HEK293 (cell line): ENCODE measurements at regions not wholly inside any gene's neighbourhood (a gene's known extent, or its start where the extent isn't known, plus 50 kb on each side); places are given as distances from the start of the nearest gene placed in this dataset.

Experiments
- HOXA7 ChIP-seq: sonication (generic); formaldehyde crosslinking; IDR thresholded peaks from 2 replicates; pipeline ENCODE4 v1.8.1; 2022; ENCODE audit warnings: missing genetic modification reagents, borderline replicate concordance
- IKZF3 ChIP-seq: fragments of 450-650 bp; IDR thresholded peaks from 2 replicates; pipeline ENCODE4 v1.5.0; 2018; ENCODE audit warnings: missing biosample characterization, mild to moderate bottlenecking, missing genetic modification characterization, moderate library complexity
- YY1 ChIP-seq: fragments of 450-650 bp; formaldehyde crosslinking; IDR thresholded peaks from 2 replicates; pipeline ENCODE4 v1.5.1; 2018; ENCODE audit warnings: missing biosample characterization, missing genetic modification characterization
- ZNF10 ChIP-seq: fragments of 450-650 bp; formaldehyde crosslinking; IDR thresholded peaks from 2 replicates; pipeline ENCODE4 v1.5.1; 2017; ENCODE audit warnings: missing biosample characterization, missing genetic modification characterization
- ZNF274 ChIP-seq, 2 experiments: fragments of 200-500 bp in 1 of 2; fragments of 450-650 bp in 1 of 2; sonication (Bioruptor generic) in 1 of 2; formaldehyde crosslinking in 1 of 2; IDR thresholded peaks; 2 replicates each; pipeline versions ENCODE4 v1.5.1 to v1.6.1; 2014 to 2016; ENCODE audit warnings: borderline replicate concordance in 1 of 2, inconsistent platforms in 1 of 2, low read length in 1 of 2, missing biosample characterization in 1 of 2, missing genetic modification characterization in 1 of 2
- ZNF324 ChIP-seq: fragments of 450-650 bp; formaldehyde crosslinking; IDR thresholded peaks from 2 replicates; pipeline ENCODE4 v1.5.1; 2016; ENCODE audit warnings: missing biosample characterization, missing genetic modification characterization
- ZNF341 ChIP-seq: fragments of 450-650 bp; formaldehyde crosslinking; IDR thresholded peaks from 2 replicates; pipeline ENCODE4; 2016; ENCODE audit warnings: low read depth, missing biosample characterization, missing genetic modification characterization
- ZNF350 ChIP-seq: fragments of 450-650 bp; formaldehyde crosslinking; IDR thresholded peaks from 2 replicates; pipeline ENCODE4 v1.5.0; 2017; ENCODE audit warnings: missing biosample characterization, mild to moderate bottlenecking, missing genetic modification characterization
- ZNF768 ChIP-seq: fragments of 450-650 bp; formaldehyde crosslinking; IDR thresholded peaks from 2 replicates; pipeline ENCODE4 v1.5.1; 2018; ENCODE audit warnings: missing biosample characterization, mild to moderate bottlenecking, missing genetic modification characterization
- TF ChIP-seq, protein P1 (sequence below): fragments of 450-650 bp; formaldehyde crosslinking; IDR thresholded peaks from 2 replicates; pipeline ENCODE4 v1.5.1; 2017; ENCODE audit warnings: missing biosample characterization, missing genetic modification characterization
- TF ChIP-seq, protein P2 (sequence below): fragments of 450-650 bp; formaldehyde crosslinking; IDR thresholded peaks from 2 replicates; pipeline ENCODE4 v1.5.1; 2016; ENCODE audit warnings: missing biosample characterization, missing genetic modification characterization, low read depth
- TF ChIP-seq, protein P3 (sequence below): fragments of 450-650 bp; formaldehyde crosslinking; IDR thresholded peaks from 2 replicates; pipeline ENCODE4 v1.5.1; 2016; ENCODE audit warnings: missing biosample characterization, missing genetic modification characterization

DNA sequence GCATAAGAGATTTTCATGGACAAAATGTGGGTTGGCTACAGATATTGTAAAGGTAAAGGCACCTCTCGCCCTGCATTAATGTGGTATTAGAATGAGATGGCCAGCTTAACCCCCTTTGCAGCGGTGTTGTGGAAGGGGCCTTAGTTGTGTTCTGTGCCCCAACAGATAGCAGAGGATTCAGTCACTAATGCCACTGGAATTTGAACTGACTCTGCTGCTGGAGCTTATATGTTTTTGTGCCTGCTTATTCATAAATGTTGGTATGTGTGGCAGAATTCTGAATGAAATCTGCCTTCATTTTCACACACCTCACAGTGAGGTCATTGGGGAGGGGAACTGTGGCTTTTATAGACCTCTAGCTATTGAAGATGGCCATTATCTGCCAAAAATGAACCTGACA lies 90.7 kb upstream of the ITGA6 start:
- TF ChIP-seq HOXA7 (CRISPR knock-in tag) (no peak), ZNF10 (tag by site-specific recombination) (no peak), ZNF324 (tag by site-specific recombination) (no peak), ZNF768 (no peak), YY1 (tag by site-specific recombination) (no peak), ZNF341 (tag by site-specific recombination) (no peak), ZNF350 (tag by site-specific recombination) (no peak), ZNF274 (IDR thresholded peaks at IDR 0.05; ENCODE audit: low read length) (no peak), ZNF274 (tag by site-specific recombination; IDR thresholded peaks at IDR 0.05; ENCODE audit: borderline replicate concordance) (no peak), IKZF3 (tag by site-specific recombination) (no peak)
- TF ChIP-seq, protein P1, sequence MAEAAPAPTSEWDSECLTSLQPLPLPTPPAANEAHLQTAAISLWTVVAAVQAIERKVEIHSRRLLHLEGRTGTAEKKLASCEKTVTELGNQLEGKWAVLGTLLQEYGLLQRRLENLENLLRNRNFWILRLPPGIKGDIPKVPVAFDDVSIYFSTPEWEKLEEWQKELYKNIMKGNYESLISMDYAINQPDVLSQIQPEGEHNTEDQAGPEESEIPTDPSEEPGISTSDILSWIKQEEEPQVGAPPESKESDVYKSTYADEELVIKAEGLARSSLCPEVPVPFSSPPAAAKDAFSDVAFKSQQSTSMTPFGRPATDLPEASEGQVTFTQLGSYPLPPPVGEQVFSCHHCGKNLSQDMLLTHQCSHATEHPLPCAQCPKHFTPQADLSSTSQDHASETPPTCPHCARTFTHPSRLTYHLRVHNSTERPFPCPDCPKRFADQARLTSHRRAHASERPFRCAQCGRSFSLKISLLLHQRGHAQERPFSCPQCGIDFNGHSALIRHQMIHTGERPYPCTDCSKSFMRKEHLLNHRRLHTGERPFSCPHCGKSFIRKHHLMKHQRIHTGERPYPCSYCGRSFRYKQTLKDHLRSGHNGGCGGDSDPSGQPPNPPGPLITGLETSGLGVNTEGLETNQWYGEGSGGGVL: no peak
- TF ChIP-seq, protein P2, sequence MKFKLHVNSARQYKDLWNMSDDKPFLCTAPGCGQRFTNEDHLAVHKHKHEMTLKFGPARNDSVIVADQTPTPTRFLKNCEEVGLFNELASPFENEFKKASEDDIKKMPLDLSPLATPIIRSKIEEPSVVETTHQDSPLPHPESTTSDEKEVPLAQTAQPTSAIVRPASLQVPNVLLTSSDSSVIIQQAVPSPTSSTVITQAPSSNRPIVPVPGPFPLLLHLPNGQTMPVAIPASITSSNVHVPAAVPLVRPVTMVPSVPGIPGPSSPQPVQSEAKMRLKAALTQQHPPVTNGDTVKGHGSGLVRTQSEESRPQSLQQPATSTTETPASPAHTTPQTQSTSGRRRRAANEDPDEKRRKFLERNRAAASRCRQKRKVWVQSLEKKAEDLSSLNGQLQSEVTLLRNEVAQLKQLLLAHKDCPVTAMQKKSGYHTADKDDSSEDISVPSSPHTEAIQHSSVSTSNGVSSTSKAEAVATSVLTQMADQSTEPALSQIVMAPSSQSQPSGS (tag by site-specific recombination): no peak
- TF ChIP-seq, protein P3, sequence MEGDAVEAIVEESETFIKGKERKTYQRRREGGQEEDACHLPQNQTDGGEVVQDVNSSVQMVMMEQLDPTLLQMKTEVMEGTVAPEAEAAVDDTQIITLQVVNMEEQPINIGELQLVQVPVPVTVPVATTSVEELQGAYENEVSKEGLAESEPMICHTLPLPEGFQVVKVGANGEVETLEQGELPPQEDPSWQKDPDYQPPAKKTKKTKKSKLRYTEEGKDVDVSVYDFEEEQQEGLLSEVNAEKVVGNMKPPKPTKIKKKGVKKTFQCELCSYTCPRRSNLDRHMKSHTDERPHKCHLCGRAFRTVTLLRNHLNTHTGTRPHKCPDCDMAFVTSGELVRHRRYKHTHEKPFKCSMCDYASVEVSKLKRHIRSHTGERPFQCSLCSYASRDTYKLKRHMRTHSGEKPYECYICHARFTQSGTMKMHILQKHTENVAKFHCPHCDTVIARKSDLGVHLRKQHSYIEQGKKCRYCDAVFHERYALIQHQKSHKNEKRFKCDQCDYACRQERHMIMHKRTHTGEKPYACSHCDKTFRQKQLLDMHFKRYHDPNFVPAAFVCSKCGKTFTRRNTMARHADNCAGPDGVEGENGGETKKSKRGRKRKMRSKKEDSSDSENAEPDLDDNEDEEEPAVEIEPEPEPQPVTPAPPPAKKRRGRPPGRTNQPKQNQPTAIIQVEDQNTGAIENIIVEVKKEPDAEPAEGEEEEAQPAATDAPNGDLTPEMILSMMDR: no peak
